Right renal pelvis (tissue), 4 donors: ENCODE measurements at regions not wholly inside any gene's neighbourhood (a gene's known extent, or its start where the extent isn't known, plus 50 kb on each side); places are given as distances from the start of the nearest gene placed in this dataset.
"Not testable (repeated sequence)": the region's sequence is repeated elsewhere in the genome, so short reads cannot be mapped to it uniquely, and the experiment has no call there.

Experiments
- DNase-seq, 4 donors: peaks; one replicate each; pipeline ENCODE4 v3.0.0-alpha.2; 2013; ENCODE audit warnings: low read depth in 4 of 4, low spot score in 3 of 4, missing footprints in 1 of 4

DNA sequence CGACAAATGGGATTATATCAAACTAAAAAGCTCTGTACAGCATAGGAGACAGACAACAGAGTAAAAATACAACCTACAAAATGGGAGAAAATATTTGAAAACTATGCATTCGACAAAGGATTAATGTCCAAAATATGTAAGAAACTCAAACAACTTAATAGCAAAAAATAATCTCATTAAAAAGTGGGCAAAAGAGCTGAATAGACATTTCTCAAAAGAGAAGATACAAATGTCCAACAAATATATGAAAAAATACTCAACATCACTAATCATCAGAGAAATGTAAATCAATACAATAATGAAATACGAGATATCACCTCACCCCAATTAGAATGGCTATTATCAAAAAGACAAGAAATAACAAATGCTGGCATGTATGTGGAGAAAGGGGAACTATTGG, 272.9 kb downstream of the KLHL13 start:
- no peak for DNase-seq

DNA sequence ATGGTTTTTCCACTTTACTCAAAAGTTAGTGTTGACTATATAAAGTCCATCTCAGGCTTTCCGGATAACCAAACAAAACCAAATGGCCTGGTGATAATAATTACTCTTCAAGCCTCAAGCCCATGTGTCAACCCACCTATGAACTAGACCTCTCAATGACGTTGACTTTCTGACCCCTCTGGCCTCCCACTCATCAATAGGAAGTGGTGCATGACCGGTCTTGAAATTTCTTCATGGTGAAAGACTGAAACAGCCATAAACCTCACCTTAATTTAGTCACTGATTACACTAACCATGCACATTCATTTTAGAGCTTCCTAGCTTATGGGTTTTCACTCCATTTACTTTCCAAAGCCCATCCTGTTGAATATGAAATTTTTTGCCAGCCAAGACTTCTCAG, 276.0 kb downstream of the KLHL13 start:
- DNase-seq: peak in 1 of 4 donors; percentile 24

DNA sequence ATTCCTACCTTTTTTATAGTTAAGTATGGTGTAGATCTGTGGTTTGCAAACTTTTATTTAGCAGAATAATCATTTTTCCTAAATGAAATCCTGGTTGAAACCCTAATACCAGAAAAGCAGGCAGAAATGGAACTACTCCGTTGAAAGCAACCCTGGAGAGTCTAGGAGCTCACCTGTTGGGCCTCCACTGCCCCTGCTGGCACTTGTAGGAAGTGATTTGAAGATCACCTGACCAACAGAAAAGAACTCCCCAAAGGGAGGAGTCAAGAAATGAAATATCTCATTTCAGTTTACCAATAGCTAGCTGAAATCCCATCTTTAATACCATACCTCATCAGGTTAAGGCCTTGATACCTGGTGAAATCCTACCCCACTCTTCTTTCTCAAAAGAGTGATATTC, 277.1 kb downstream of the KLHL13 start:
- no peak for DNase-seq

DNA sequence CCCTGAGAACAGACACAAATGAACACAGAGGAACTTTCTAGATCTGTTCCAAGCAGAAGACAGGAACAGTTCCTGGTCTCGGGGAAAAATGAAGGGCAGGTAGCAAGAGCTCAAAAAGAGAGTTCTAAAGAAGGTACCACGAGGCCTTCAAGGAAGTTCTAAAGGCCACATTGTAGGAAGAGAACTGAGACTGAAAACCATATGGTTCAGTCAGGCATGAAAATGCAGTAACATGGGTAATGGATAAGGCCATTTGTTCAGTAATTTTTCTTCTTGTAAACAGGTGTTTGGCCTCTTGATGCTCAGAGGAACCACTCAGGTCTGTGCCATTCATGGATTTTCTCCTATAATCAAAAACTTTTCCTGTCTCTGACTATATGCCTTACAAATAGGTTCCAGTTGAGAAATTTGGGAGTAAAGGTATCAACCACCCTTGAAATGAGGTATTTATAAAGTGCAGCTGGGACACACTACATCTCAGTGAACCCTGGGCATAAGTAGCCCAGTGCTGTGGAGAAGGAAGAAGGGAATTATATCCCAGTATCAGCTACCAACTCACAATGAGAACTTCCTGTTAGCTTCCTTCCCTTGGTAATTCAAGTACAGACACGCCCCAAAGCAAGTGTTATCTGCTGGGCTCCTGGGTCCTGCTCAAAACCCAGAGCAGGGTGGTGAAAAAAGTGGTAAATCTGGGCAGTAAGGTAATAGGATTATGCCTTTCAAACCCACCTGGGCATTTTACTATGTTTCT, 277.9 kb downstream of the KLHL13 start:
- DNase-seq: no peak

DNA sequence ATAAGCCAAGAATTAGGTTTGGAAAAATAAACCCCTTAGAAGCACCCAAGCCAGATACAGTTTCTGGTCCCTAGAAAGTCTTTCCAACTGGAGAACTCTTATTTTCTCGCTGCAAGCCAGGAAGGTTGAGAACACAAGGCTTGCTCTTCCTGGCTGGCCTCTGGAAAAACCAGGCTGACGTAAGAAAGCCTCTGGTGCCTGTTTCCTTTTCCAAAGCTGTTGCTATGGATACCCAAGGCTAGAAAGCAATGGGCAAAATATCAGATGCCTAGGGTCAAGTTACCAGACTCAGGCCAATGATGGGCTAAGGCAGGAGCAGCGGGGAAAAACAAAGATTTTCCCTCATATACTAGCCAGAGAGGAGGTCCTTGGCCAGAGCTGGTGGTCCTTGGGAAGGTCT, 281.6 kb downstream of the KLHL13 start:
- no peak for DNase-seq

DNA sequence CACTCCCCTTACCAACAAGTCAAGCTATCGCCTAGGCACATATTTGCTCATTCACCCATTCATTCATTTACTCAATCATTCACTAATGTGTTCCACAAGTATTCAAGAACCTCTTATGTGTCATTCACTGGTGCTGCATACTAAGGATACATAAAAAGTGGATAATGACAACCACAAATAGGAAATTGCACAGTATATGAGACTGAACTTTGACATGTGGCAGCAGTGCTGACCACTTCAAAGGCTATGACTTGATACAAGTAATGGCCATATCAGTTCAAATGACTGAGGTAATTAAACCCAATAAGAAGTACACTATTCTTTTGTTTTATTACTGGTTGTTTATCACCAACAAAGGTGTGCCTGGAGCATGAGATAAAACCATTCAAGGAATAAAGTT, 282.5 kb downstream of the KLHL13 start:
- no peak for DNase-seq

DNA sequence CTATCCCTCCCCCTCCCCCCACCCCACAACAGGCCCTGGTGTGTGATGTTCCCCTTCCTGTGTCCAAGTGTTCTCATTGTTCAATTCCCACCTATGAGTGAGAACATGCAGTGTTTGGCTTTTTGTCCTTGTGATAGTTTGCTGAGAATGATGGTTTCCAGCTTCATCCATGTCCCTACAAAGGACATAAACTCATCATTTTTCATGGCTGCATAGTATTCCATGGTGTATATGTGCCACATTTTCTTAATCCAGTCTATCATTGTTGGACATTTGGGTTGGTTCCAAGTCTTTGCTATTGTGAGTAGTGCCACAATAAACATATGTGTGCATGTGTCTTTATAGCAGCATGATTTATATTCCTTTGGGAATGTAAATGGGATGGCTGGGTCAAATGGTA, 295.1 kb downstream of the KLHL13 start:
- DNase-seq: not testable (repeated sequence)

DNA sequence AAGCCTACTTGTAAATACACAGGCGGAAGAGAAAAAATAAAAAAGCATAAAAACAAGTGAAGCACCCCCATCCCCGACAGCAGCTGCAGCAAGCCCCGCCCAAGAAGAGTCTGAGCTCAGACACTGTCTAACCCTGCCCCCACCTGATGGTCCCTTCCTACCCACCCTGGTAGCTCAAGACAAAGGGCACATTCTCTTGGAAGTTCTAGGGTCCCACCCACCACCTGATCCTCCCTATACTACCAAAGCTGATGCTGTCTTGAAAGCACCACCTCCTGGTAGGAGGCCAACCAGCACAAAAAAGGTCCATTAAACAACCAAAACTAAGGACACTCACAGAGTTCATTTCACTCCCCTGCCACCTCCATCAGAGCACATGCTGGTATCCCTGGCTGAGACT, 308.2 kb downstream of the KLHL13 start:
- DNase-seq: no peak

DNA sequence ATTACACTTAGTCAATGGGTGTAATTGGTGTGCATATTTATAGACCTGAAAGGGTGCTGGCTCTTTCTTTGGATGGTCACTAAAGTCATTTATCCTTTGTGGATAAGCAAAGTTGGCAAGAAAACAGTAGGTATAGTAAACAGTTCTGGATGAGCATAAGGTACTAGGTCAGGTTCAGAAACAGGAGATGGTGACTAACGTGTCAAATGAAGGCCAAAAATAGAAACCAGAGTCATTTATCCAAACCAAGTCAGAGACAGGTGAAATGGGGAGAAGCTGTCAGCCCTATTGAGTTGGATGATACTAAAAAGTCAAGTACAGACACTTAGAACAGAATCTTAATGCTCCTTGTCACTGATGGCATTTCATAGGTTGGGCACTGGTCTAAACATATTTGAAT, 313.1 kb downstream of the KLHL13 start:
- no peak for DNase-seq

DNA sequence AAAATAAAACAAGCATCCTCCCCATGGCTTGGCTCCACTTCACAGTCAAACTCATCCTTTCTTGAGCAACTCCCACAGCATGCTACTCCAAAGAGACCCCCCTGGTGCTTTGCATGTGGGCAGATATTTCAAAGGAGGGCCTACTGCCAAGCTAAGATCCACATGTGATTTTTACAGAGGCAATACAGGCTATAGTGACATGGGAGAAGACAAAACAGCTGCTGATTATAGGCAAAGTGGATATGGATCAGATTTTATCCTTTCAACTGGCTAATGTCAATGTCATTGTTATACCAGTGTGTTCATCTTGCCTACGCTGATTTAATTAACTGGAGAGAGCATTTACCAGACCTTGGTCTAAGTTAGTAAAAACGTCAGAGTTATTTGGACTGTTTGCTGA, 328.3 kb downstream of the KLHL13 start:
- no peak for DNase-seq

DNA sequence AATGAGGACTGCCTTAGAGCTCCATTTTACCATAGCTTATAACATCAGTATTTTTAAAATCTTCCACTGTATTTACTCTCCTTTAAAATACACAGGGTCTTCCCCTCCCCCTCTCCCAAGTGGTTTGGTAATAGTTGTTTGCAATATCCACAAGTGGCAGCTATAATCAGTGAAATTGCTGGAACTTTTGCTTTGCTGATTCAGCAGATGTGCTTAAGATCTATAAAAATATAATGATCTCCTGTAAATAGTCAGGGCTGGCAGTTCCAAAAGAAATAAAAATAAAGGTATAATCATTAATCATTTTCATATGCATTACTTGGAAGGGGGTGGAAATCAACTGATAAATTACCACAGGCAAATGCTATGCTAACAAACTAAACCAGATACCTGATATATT, 345.2 kb downstream of the KLHL13 start:
- no peak for DNase-seq

DNA sequence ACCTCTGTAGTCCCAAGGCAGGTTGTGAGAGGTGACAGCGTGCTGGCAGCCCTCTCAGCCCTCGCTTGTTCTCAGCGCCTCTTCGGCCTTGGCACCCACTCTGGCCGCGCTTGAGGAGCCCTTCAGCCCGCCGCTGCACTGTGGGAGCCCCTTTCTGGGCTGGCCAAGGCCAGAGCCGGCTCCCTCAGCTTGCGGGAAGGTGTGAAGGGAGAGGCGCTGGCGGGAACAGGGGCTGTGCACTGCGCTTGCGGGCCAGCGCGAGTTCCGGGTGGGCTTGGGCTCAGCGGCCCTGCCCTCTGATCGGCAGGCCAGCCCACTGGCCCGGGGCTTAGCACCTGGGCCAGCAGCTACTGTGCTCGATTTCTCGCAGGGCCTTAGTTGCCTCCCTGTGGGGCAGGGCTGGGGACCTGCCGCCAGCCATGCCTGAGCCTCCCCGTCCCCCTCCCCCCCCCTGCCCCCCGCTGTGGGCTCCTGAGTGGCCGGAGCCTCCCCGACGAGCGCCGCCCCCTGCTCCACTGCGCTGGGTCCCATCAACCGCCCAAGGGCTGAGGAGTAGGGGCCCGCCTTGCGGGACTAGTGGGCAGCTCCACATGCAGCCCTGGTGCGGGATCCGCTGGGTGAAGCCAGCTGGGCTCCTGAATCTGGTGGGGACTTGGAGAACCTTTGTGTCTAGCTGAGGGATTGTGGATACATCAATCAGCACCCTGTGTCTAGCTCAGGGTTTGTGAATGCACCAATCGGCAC, 347.6 kb downstream of the KLHL13 start:
- no peak for DNase-seq

DNA sequence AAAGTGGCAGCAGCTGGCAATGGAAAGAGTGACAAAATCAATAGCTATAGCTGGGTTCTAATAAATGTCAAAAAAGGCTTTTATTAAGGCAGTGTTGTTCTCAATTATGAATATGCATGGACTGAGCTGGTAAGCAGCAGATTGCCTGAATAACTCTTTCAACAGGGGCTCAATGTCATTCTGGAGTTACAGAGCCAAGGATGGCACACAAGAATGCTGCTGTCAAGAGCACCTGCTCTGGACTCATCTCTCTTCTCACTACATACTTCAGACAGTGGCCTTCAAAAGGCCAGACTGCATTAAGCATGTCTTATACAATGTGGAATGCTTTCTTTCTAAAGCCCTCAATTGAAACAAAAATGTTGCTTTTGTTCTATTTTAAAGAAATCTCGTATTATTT, 351.4 kb downstream of the KLHL13 start:
- DNase-seq: no peak

DNA sequence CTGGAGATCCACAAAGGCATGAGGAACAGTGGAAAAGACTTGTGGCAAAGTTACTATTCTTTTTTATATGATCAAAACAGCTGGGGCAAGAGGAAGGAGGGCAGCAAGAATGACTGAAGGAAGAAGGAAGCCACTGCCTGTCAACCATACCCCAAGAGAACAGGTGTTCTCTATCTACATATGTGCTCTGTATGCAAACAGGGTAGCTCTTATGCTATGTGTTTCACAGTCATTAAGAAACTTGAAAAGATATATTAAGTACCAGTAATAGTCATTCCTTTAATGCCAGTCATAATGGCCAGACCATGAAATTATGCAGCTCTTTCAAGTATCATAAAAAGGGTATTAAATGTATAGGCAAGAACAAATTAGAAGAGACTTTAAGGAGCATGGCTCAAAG, 363.9 kb downstream of the KLHL13 start:
- DNase-seq: no peak

DNA sequence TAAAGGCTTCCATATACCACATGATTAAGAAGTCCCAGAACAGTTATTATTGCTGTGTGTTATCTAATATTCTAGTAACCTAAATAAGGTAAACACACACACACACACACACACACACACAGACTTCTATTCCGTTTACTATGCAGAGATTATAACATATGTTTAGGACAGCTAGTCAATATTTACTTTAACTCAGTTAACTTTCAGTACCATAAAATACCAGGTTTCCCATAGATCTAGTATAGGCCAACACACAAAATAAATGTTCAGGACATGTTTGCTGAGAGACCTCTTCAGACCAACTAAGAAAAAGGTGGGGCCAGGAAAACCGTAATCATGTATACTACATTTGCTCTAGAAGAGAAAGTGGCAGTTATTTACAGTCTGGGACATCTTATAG, 365.5 kb downstream of the KLHL13 start:
- no peak for DNase-seq

DNA sequence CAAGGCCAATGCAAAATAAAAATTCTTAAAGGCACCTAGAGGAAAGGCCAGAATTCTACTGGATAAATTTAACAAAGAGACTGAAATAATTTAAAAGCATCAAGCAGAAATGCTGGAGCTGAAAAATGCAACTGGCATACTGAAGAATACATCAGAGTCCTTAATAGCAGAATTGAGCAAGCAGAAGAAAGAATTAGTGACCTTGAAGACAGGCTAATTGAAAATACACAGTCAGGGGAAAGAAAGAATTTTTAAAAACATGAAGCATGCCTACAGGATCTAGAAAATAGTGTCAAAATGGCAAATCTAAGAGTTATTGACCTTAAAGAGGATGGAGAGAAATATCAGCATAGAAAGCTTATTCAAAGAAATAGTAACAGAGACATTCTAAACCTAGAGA, 371.7 kb downstream of the KLHL13 start:
- DNase-seq: no peak

DNA sequence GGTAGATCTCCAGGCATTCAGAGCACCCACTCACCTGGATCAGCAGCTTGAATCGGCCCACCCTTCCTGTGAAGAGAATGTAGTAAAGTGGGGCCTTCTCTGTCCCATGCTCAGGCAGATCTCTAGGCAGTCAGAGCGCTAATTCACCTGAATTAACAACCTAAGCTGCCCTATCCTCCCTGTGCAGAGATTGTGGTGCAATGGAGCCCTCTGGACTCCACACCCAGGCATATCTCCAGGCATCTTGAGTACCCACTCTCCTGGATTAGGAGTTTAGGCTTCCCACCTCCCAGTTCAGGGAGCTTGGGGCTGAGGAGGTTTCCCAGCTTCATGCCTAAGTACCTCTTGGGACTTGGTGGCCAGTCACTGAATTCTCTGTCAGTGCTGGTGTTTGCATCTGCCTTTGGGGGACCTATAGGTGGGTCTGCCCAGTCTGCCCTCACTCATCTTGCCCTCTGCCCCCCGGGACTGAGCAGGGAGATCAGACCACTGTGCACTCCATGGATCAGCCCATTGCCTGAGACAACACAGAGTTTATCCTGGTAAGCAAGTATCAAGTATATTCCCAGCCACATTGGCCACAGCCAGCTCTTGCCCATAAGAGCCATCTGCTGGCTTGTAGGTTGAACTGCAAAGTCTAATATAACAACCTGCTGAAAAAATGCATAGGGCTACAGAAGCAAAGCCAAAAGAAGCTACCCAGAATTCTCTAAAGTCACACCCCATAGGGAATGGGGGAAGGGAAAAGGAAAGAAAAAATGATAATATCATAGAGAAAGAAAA, 372.9 kb downstream of the KLHL13 start:
- DNase-seq: no peak

DNA sequence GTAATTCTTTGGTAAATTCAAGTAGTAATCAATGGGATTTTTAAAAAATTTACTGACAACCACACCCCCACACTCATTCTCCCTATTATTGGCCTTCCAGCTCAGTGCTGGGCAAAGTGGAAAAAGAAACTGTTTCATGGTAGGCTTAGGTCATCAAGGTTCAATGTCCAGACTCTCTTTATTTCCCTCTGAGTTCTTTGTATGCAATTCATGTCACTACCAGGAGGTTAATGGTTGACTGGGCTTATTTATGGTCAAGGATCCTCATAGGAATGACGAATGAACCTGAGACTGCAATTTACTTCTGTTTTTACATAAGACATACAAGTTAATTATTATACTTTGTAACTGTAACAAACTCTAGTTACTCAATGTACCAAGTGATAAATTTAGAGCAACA, 403.2 kb downstream of the KLHL13 start:
- DNase-seq: peak in 3 of 4 donors; percentile 5 to 22 (median 14)

DNA sequence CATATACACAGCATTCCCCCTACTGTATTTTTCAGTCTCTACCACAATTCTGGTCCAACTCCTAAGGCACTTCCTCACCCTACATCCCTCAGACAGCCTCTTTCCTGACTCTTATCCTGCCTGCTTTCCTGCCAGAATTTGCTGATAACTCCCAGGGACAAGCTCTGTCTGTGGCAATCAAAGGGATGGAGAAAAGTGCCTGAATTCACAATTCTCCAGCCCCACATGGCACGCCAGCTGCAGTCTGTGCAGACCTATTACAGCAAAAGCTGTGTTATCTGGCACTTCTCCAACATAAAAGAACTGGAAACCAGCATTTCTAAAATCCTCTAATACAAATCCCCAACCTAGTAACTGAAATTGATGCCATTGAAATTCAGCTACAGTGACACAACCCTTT, 404.8 kb downstream of the KLHL13 start:
- no peak for DNase-seq

DNA sequence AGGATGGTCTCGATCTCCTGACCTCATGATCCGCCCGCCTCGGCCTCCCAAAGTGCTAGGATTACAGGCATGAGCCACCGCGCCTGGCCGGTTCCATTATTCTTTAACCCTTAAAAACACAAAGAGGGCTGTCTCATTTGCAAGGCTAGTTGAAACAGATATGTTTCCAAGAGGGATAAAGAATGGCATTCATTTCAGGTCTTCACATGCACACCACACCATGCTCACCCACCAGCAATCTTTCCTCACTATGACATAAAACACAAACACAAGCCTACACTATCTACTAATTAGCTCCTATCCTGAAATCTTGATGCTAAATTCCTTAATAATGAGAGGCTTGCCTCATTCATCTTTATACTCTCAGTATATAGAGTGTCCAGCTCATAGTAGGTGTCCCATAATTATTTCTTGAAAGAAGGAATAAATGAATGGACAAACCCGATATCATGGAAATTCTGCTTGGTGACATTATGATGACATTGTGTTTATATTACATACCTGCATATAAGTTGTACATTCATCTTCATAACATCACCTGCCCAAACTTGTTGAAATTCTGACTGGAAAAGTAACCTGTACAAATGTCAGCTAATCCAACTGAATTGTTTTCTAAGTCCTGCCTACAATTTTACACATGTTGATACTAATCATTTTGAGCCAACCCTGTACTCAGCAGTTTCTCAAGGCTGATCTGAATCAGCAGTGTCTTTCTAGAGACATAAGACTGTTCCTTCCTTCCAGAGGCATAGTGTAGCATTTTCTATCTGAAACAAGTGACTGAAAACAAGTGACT, 408.5 kb downstream of the KLHL13 start:
- no peak for DNase-seq

DNA sequence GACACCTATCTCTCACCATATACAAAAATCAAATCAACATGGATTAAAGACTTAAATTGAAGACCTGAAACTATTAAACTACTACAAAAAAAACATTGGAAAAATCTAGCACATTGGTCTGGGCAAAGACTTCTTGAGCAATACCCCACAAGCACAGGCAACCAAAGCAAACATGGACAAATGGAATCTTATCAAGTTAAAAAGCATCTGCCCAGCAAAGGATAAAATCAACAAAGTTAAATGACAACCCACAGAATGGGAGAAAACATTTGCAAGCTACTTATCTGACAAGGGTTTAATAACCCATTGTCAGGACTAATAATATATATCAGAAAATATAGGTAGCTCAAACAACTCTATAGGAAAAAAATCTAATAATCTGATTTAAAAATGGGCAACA, 415.6 kb downstream of the KLHL13 start:
- no peak for DNase-seq
